GM12878 (cell line): ENCODE measurements at regions not wholly inside any gene's neighbourhood (a gene's known extent, or its start where the extent isn't known, plus 50 kb on each side); places are given as distances from the start of the nearest gene placed in this dataset.

ENCODE experiments used
- ATAC-seq: fragments of 200-7000 bp; cut with Tn5 transposase; 3 replicates; pipeline ENCODE4 v1.9.1; 2020; ENCODE audit warnings: mild to moderate bottlenecking, moderate library complexity
- BruUV-seq: library from RNA; stranded (reverse); fragments of 400-500 nt; replicated peaks from 2 replicates; lab custom pipeline; 2021; lab: Mats Ljungman, UMichigan
- CTCF ChIA-PET: fragments of 300-600 bp; sonication (Branson Sonifier 250); formaldehyde crosslinking; extraction: SDS; loops from one replicate; lab custom pipeline; 2021; ENCODE audit warnings: inconsistent platforms; lab: Yijun Ruan, JAX
- POLR2A ChIA-PET: fragments of 350-600 bp; formaldehyde crosslinking; extraction: SDS; loops from one replicate; lab custom pipeline; 2021; ENCODE audit warnings: inconsistent platforms; lab: Charles Lee
- RAD21 ChIA-PET: fragments of 300-600 bp; sonication (Branson Sonifier 250); formaldehyde crosslinking; loops from one replicate; lab custom pipeline; 2023; ENCODE audit warnings: antibody characterized with exemption; ENCODE audit not compliant: unreplicated experiment; lab: Charles Lee
- SMC1A ChIA-PET: fragments of 300-600 bp; sonication (Branson Sonifier 250); formaldehyde crosslinking; loops from one replicate; lab custom pipeline; 2023; ENCODE audit not compliant: unreplicated experiment, uncharacterized antibody; lab: Charles Lee
- DNase-seq: peaks from one replicate; pipeline ENCODE4 v3.0.0-alpha.2; 2011; ENCODE audit warnings: low read depth, low spot score
- FAIRE-seq: peaks from 3 replicates; lab custom pipeline; 2011; peaks lifted over from hg19 to GRCh38; lab: Jason Lieb, UNC
- H2AFZ ChIP-seq: 2 replicates; pipeline ENCODE4 v1.6.0; 2011; ENCODE audit warnings: low read depth, low read length, control low read depth; ENCODE audit not compliant: control insufficient read depth
- H3K27ac ChIP-seq: 2 replicates; pipeline ENCODE4 v1.5.1; 2011; ENCODE audit warnings: control low read depth; ENCODE audit not compliant: control insufficient read depth, insufficient read depth
- H3K27me3 ChIP-seq, 2 experiments: replicated peaks in 1 of 2; 2 replicates each; pipeline versions ENCODE4 v1.6.0 to v1.6.1; 2011; ENCODE audit warnings: low read length in 1 of 2; ENCODE audit not compliant: control insufficient read depth in 2 of 2, insufficient read depth in 2 of 2
- H3K36me3 ChIP-seq, 2 experiments: 2 replicates each; pipeline ENCODE4 v1.5.1; 2011; ENCODE audit warnings: low read length in 1 of 2; ENCODE audit not compliant: control insufficient read depth in 2 of 2, insufficient read depth in 2 of 2
- H3K4me1 ChIP-seq: 2 replicates; pipeline ENCODE4 v1.6.1; 2011; ENCODE audit warnings: mild to moderate bottlenecking, low read length, moderate library complexity, mixed read lengths; ENCODE audit not compliant: control insufficient read depth, insufficient read depth
- H3K4me2 ChIP-seq: 2 replicates; pipeline ENCODE4 v1.6.0; 2011; ENCODE audit warnings: control low read depth; ENCODE audit not compliant: control insufficient read depth, insufficient read depth
- H3K4me3 ChIP-seq: fragments of 200-600 bp; sonication (generic); 2 replicates; pipeline ENCODE4 v1.5.1; 2016
- H3K79me2 ChIP-seq: 2 replicates; pipeline ENCODE4 v1.6.0; 2011; ENCODE audit warnings: low read length; ENCODE audit not compliant: control insufficient read depth, insufficient read depth
- H3K9ac ChIP-seq: 2 replicates; pipeline ENCODE4 v1.8.0; 2011; ENCODE audit warnings: low read length, control low read depth, mixed read lengths; ENCODE audit not compliant: control insufficient read depth, insufficient read depth
- H3K9me3 ChIP-seq: replicated peaks from 3 replicates; pipeline ENCODE4 v1.5.1; 2011; ENCODE audit warnings: mild to moderate bottlenecking, low read length; ENCODE audit not compliant: control insufficient read depth, insufficient read depth
- H4K20me1 ChIP-seq: 2 replicates; pipeline ENCODE4 v1.6.0; 2011; ENCODE audit not compliant: control insufficient read depth, insufficient read depth
- BCLAF1 ChIP-seq: fragments of 450-650 bp; IDR thresholded peaks from 2 replicates; pipeline ENCODE4 v1.6.1; 2017; ENCODE audit warnings: antibody characterized with exemption, mild to moderate bottlenecking, moderate library complexity
- CBFB ChIP-seq: IDR thresholded peaks from 2 replicates; pipeline ENCODE4 v1.6.1; 2016; ENCODE audit warnings: antibody characterized with exemption, low read depth
- GABPA ChIP-seq: IDR thresholded peaks from 2 replicates; pipeline ENCODE4 v1.6.1; 2014; ENCODE audit warnings: antibody characterized with exemption, low read depth, mild to moderate bottlenecking, inconsistent platforms
- HDGF ChIP-seq: fragments of 450-650 bp; IDR thresholded peaks from 2 replicates; pipeline ENCODE4 v1.6.1; 2016; ENCODE audit warnings: antibody characterized with exemption
- MEF2B ChIP-seq: fragments of 450-650 bp; IDR thresholded peaks from 2 replicates; pipeline ENCODE4 v1.6.1; 2018; ENCODE audit warnings: mild to moderate bottlenecking, moderate library complexity; ENCODE audit not compliant: partially characterized antibody, poor library complexity, severe bottlenecking
- RCOR1 ChIP-seq: conservative IDR thresholded peaks from 2 replicates; pipeline ENCODE4 v1.6.1; 2012; ENCODE audit warnings: low read depth, low read length, improper control_type of control experiment
- TCF3 ChIP-seq: IDR thresholded peaks from 2 replicates; pipeline ENCODE4 v1.6.1; 2012; ENCODE audit warnings: low read depth, mild to moderate bottlenecking, low read length, borderline replicate concordance; ENCODE audit not compliant: insufficient read depth
- WRNIP1 ChIP-seq: IDR thresholded peaks from 2 replicates; pipeline ENCODE4 v1.6.1; 2011; ENCODE audit warnings: low read depth, low read length, improper control_type of control experiment, borderline replicate concordance
- YY1 ChIP-seq: IDR thresholded peaks from 2 replicates; pipeline ENCODE4 v1.6.1; 2011; ENCODE audit warnings: low read depth, mild to moderate bottlenecking, low read length
- ZNF592 ChIP-seq: fragments of 450-650 bp; IDR thresholded peaks from 2 replicates; pipeline ENCODE4 v1.6.1; 2017; ENCODE audit warnings: mild to moderate bottlenecking, moderate library complexity
- ZNF687 ChIP-seq: fragments of 450-650 bp; IDR thresholded peaks from 2 replicates; pipeline ENCODE4 v1.6.1; 2017; ENCODE audit warnings: mild to moderate bottlenecking, moderate library complexity
- WGBS: methylation state at CpG from one replicate; pipeline ENCODE4 v1.1.6; 2016; ENCODE audit warnings: low lambda C conversion rate; ENCODE audit not compliant: insufficient replicate concordance, insufficient coverage; ENCODE audit errors: missing lambda C conversion rate; 5-methylcytosine and 5-hydroxymethylcytosine counted together
- in situ Hi-C: fragments of 300-500 bp; cut with MboI; formaldehyde crosslinking; loops from 9 replicates; pipeline ENCODE4 v1.14.3; 2018; ENCODE audit warnings: mixed read lengths
- intact Hi-C: fragments of 100-400 bp; cut with micrococcal nuclease; formaldehyde crosslinking; loops from one replicate; pipeline ENCODE4 v1.14.2; 2022; ENCODE audit not compliant: unreplicated experiment

GRCh38 chr5:101284736-101285375 is 381.8 kb upstream of the ST8SIA4 start:
- POLR2A ChIA-PET, result no interaction called here
- TF ChIP-seq CBFB (no peak), ZNF592 (no peak), WRNIP1 (no peak), MEF2B (no peak), ZNF687 (no peak), BCLAF1 (no peak), GABPA (no peak), RCOR1 (no peak), TCF3 (no peak), YY1 (no peak), HDGF (no peak)

More at GRCh38 chr5:101284736-101285375, 381.8 kb upstream of the ST8SIA4 start:
- ChIA-PET SMC1A (no interaction called here), CTCF (no interaction called here), RAD21 (no interaction called here)
- intact Hi-C loops, result no loop called here
- Histone ChIP-seq H3K36me3 (no peaks in the 10 kb centered on the region), H3K4me3 (no peak overlapping the region), H3K9ac (no peak overlapping the region), H3K79me2 (no peaks in the 10 kb centered on the region), H4K20me1 (no peaks in the 10 kb centered on the region), H3K9me3 (no peaks in the 10 kb centered on the region), H3K4me1 (no peaks in the 10 kb centered on the region), H3K27me3 (no peaks in the 10 kb centered on the region), H2AFZ (no peak overlapping the region), H3K4me2 (no peak overlapping the region), H3K27ac (no peak overlapping the region)
- FAIRE-seq (no peak), DNase-seq (no peak), ATAC-seq (peak; percentile 49; the same call in 2 of the 3 replicates)
- BruUV-seq, result no TSS peak
- in situ Hi-C loops, result no loop called here
- 0% methylated on average over 1 of the region's 1 CpG for WGBS
